ENCODE measurements at regions not wholly inside any gene's neighbourhood (a gene's known extent, or its start where the extent isn't known, plus 50 kb on each side); places are given as distances from the start of the nearest gene placed in this dataset.

DNA sequence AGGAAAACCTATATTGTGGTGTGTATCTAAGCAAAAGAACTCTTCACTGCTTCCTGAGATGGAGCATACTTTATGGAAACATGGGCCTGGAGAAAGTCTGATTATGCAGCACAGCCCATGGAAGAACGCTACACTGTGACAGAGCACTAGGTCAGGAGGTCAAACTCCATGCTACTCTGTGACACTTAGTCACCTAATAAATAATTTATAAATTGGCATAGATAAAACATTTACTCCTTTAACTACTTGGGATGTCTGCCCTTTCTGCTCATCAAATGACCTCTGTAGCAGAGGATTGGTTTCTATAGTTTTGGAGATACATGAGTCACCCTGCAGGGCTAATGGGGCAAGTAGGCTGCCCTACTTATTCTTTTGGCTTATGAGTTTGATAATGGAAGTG, 134.7 kb upstream of the BANK1 start:
- TF ChIP-seq POLR2A (IDR thresholded peaks at IDR 0.05; ENCODE audit: low read length) (no peak), GATA1 (IDR thresholded peaks at IDR 0.05; ENCODE audit: low read depth, low read length) (no peak)
